ENCODE measurements at regions not wholly inside any gene's neighbourhood (a gene's known extent, or its start where the extent isn't known, plus 50 kb on each side); places are given as distances from the start of the nearest gene placed in this dataset.

DNA sequence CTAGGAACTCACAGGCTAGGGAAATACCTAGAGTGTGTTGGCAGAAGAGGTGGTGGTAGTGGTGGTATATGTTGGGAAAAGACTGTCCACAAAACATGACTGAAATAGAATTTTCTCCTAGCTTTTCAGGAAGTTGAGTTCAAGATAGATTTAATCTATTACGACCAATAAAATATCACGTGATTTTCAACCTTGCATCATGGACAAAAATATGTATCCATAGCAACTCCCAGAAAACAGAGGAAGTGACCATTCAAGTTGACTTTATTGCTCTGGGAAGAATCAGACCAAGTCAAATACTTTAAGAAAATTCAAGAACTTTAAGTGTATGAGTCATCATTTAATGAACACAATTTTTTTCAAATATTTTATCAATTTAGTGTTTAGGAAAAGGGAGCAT is 347.0 kb upstream of the ZNF385D start:
- no peak for TF ChIP-seq JUND (IDR thresholded peaks at IDR 0.05)
- TF ChIP-seq EZH2phosphoT487 (IDR thresholded peaks at IDR 0.05; ENCODE audit: borderline replicate concordance) = no peak
- TF ChIP-seq ZNF274 (IDR thresholded peaks at IDR 0.05; ENCODE audit: low read depth, low read length) = no peak
- no peak for TF ChIP-seq EGR1 (IDR thresholded peaks at IDR 0.05; ENCODE audit: low read depth)
- TF ChIP-seq ZFX (IDR thresholded peaks at IDR 0.05) = no peak
- TF ChIP-seq POLR2A (IDR thresholded peaks at IDR 0.05; ENCODE audit: borderline replicate concordance, extremely low read depth, insufficient read depth, insufficient read length) = no peak
- no peak for TF ChIP-seq SIN3A (IDR thresholded peaks at IDR 0.05; ENCODE audit: low read depth)
- TF ChIP-seq, protein P1, sequence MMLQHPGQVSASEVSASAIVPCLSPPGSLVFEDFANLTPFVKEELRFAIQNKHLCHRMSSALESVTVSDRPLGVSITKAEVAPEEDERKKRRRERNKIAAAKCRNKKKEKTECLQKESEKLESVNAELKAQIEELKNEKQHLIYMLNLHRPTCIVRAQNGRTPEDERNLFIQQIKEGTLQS (IDR thresholded peaks at IDR 0.05) = no peak
- TF ChIP-seq, protein P2, sequence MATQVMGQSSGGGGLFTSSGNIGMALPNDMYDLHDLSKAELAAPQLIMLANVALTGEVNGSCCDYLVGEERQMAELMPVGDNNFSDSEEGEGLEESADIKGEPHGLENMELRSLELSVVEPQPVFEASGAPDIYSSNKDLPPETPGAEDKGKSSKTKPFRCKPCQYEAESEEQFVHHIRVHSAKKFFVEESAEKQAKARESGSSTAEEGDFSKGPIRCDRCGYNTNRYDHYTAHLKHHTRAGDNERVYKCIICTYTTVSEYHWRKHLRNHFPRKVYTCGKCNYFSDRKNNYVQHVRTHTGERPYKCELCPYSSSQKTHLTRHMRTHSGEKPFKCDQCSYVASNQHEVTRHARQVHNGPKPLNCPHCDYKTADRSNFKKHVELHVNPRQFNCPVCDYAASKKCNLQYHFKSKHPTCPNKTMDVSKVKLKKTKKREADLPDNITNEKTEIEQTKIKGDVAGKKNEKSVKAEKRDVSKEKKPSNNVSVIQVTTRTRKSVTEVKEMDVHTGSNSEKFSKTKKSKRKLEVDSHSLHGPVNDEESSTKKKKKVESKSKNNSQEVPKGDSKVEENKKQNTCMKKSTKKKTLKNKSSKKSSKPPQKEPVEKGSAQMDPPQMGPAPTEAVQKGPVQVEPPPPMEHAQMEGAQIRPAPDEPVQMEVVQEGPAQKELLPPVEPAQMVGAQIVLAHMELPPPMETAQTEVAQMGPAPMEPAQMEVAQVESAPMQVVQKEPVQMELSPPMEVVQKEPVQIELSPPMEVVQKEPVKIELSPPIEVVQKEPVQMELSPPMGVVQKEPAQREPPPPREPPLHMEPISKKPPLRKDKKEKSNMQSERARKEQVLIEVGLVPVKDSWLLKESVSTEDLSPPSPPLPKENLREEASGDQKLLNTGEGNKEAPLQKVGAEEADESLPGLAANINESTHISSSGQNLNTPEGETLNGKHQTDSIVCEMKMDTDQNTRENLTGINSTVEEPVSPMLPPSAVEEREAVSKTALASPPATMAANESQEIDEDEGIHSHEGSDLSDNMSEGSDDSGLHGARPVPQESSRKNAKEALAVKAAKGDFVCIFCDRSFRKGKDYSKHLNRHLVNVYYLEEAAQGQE (IDR thresholded peaks at IDR 0.05; ENCODE audit: low read depth) = no peak
- TF ChIP-seq FOSL1 (IDR thresholded peaks at IDR 0.05; ENCODE audit: low read depth) = no peak
- no peak for TF ChIP-seq CBX3 (IDR thresholded peaks at IDR 0.05; ENCODE audit: low read depth)
- no peak for TF ChIP-seq SP1 (IDR thresholded peaks at IDR 0.05; ENCODE audit: low read depth)
- TF ChIP-seq, protein P3, sequence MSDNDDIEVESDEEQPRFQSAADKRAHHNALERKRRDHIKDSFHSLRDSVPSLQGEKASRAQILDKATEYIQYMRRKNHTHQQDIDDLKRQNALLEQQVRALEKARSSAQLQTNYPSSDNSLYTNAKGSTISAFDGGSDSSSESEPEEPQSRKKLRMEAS (IDR thresholded peaks at IDR 0.05) = no peak
- no peak for TF ChIP-seq SRF (IDR thresholded peaks at IDR 0.05; ENCODE audit: low read depth)
- TF ChIP-seq, protein P4, sequence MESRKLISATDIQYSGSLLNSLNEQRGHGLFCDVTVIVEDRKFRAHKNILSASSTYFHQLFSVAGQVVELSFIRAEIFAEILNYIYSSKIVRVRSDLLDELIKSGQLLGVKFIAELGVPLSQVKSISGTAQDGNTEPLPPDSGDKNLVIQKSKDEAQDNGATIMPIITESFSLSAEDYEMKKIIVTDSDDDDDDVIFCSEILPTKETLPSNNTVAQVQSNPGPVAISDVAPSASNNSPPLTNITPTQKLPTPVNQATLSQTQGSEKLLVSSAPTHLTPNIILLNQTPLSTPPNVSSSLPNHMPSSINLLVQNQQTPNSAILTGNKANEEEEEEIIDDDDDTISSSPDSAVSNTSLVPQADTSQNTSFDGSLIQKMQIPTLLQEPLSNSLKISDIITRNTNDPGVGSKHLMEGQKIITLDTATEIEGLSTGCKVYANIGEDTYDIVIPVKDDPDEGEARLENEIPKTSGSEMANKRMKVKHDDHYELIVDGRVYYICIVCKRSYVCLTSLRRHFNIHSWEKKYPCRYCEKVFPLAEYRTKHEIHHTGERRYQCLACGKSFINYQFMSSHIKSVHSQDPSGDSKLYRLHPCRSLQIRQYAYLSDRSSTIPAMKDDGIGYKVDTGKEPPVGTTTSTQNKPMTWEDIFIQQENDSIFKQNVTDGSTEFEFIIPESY (IDR thresholded peaks at IDR 0.05; ENCODE audit: extremely low read depth, insufficient replicate concordance, low read length) = no peak
- no peak for TF ChIP-seq EZH2 (IDR thresholded peaks at IDR 0.05)
- TF ChIP-seq RAD21 (IDR thresholded peaks at IDR 0.05; ENCODE audit: low read depth) = no peak
- TF ChIP-seq ELF1 (IDR thresholded peaks at IDR 0.05; ENCODE audit: borderline replicate concordance, low read depth) = no peak
- TF ChIP-seq CEBPB (IDR thresholded peaks at IDR 0.05; ENCODE audit: low read depth) = no peak
- Histone ChIP-seq H3K36me3 (ENCODE audit: control insufficient read depth in 1 of 2, insufficient read depth in 2 of 2, low read length in 2 of 2) (no peaks in the 10 kb centered on the region), H3K27ac (ENCODE audit: low read depth, low read length) (no peak overlapping the region), H3K9ac (ENCODE audit: low read length) (no peak overlapping the region), H3K4me3 (replicated peaks in 1 of 2; ENCODE audit: low read depth in 1 of 2, low read length in 2 of 2) (no peak overlapping the region), H3K27me3 (ENCODE audit: insufficient read depth, low read length) (no peaks in the 10 kb centered on the region), H3K4me1 (ENCODE audit: control insufficient read depth in 1 of 2, insufficient read depth in 2 of 2, low read length in 2 of 2) (no peaks in the 10 kb centered on the region), H3K9me3 (ENCODE audit: control insufficient read depth in 1 of 2, insufficient read depth in 1 of 2, low read depth in 1 of 2, low read length in 2 of 2) (peaks cover 0 to 4% of the 10 kb centered on the region in 2 experiments; a peak in 2 of 4 replicates), H4K20me1 (ENCODE audit: insufficient read depth) (no peaks in the 10 kb centered on the region), H3K4me2 (ENCODE audit: low read length) (no peak overlapping the region), H3K79me2 (ENCODE audit: insufficient read depth, low read length) (no peaks in the 10 kb centered on the region), H3K9me2 (ENCODE audit: insufficient read depth) (no peaks in the 10 kb centered on the region), H2AFZ (ENCODE audit: low read depth, low read length, poor library complexity, severe bottlenecking) (no peak overlapping the region)
- ChIA-PET CTCF (no interaction called here), RAD21 (ENCODE audit: low non-redundant PET in 1 of 2, low total read pairs in 2 of 2, uncharacterized antibody in 2 of 2, unreplicated experiment in 2 of 2) (no interaction called here), POLR2A (no interaction called here)
- BruUV-seq (replicated peaks) = no TSS peak
- intact Hi-C loops (cut with micrococcal nuclease) = no loop called here
- ATAC-seq (no peak), DNase-seq (ENCODE audit: low read depth, low spot score) (no peak)
